ENCODE measurements at regions not wholly inside any gene's neighbourhood (a gene's known extent, or its start where the extent isn't known, plus 50 kb on each side); places are given as distances from the start of the nearest gene placed in this dataset.

DNA sequence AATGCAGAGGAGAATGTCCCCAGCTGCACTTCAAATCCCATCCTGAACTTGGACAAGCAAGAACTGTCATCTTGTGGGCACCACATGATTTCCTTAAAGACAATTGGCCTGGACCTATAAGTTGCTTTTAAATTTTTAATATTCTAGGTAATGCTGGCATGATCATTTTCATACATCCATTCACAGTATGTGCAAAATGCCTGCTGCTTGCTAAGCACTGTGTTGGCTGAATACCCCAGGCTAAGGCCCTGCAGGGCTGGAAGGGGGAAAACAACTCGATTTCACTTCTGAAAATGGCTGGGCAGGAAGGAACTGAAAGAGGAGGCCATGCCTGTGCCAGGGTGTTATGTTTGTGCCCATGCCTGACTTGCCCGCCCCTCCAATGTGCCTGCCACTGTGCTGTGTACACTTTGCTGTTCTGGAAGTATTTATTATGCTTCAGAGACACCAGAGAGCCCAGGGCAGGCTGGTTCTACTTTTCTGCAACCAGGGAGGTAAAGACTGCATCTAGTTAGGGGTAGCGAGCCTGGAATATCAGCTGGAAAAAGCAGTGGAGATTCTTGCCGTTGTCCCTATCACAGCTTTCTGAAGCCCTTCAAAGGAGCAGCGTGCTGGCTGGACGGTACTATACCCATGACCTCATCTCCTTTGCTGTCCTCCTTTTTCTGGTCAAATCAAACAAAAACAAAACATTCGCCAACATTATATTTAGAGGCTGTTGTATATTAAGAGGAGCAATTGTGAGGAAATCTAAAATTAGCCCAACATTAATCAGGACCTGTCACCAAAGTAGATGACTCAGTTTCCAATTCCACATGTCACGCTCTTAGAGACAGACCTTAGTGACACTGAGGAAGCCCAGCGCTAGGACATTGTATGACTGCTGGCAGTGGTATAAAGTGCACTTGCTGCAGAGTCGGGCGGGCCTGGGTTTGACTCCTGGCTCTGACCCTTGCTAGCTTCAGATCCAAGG, 158.1 kb downstream of the DDX1 start:
- DNase-seq (ENCODE audit: low read depth, low spot score) = no peak
- Histone ChIP-seq H3K4me3 (ENCODE audit: low read depth, low read length) (no peak overlapping the region), H3K27ac (ENCODE audit: low read depth, low read length) (no peak overlapping the region), H3K27me3 (ENCODE audit: control insufficient read depth, insufficient read depth, low read length) (peaks cover 7% of the 10 kb centered on the region), H3K9me3 (ENCODE audit: control insufficient read depth, insufficient read depth, low read length) (peaks cover 3% of the 10 kb centered on the region; the same call in 1 of the 2 replicates)
- POLR2A ChIA-PET = no interaction called here
- CTCF ChIA-PET = interaction anchor here (0.9 to 1.4 kb wide), 2 partner anchors 18 to 113 kb away, joined by 4 read pairs; no protein-coding TSS in a partner anchor
- TF ChIP-seq, protein P1, sequence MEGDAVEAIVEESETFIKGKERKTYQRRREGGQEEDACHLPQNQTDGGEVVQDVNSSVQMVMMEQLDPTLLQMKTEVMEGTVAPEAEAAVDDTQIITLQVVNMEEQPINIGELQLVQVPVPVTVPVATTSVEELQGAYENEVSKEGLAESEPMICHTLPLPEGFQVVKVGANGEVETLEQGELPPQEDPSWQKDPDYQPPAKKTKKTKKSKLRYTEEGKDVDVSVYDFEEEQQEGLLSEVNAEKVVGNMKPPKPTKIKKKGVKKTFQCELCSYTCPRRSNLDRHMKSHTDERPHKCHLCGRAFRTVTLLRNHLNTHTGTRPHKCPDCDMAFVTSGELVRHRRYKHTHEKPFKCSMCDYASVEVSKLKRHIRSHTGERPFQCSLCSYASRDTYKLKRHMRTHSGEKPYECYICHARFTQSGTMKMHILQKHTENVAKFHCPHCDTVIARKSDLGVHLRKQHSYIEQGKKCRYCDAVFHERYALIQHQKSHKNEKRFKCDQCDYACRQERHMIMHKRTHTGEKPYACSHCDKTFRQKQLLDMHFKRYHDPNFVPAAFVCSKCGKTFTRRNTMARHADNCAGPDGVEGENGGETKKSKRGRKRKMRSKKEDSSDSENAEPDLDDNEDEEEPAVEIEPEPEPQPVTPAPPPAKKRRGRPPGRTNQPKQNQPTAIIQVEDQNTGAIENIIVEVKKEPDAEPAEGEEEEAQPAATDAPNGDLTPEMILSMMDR (IDR thresholded peaks at IDR 0.05; ENCODE audit: low read depth, low read length) = no peak

DNA sequence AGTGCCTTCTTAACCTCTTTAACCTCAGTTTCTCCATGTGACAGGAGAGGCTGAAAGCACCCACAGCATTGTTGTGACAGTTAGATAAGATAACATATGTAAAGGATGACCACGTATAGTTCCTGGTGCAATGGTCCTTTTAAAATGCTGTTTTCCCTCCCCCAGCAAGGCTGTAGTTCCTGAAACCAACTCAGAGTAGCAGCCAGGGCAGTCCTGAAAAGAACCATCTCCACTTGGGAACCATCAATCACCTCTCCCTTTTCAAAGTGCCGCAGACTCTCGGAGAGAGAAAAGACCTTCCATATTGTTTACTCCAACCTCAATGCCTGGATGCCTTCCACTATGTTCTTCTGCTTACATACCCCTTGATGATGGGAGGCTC, 158.8 kb downstream of the DDX1 start:
- CTCF ChIA-PET = interaction anchor here (0.8 kb wide), 1 partner anchor 27 kb away, joined by 3 read pairs; no protein-coding TSS in a partner anchor
- POLR2A ChIA-PET = interaction anchor here (0.7 kb wide), 1 partner anchor 707 kb away, joined by 6 read pairs; no protein-coding TSS in a partner anchor
- peaks cover 7% of the 10 kb centered on the region for H3K27me3 ChIP-seq (ENCODE audit: control insufficient read depth, insufficient read depth, low read length)

DNA sequence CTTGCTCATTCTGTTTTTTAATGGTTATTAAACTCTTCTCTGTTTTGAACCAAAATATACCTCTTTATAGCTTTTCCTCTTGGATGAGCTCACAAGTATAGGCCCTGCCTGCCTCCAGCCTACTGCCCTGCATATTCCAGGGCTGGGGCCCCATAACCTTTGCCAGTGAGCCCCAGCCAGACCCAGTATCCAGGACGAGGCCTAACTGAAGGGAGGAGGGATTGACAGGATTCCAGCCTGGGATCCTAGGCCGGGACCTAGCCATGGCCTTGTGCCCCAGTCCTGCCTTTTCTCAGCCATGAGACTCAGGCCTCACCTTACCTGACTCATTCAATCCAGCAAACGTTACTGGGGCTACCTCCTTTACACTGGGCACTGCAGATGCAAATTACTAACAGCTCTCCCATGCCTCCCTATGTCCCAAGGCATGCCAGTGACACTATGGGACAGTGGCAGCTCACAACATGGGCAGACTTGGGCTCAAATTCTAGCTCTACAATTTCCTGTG, 159.2 kb downstream of the DDX1 start:
- no peak overlapping the region for H3K27ac ChIP-seq (ENCODE audit: low read depth, low read length)
- DNase-seq (ENCODE audit: low read depth, low spot score) = no peak
- H3K9me3 ChIP-seq (ENCODE audit: control insufficient read depth, insufficient read depth, low read length) = peaks cover 3% of the 10 kb centered on the region; the same call in 1 of the 2 replicates
- H3K4me3 ChIP-seq (ENCODE audit: low read depth, low read length) = no peak overlapping the region
- peaks cover 7% of the 10 kb centered on the region for H3K27me3 ChIP-seq (ENCODE audit: control insufficient read depth, insufficient read depth, low read length)
- POLR2A ChIA-PET = interaction anchor here (0.7 kb wide), 1 partner anchor 707 kb away, joined by 6 read pairs; no protein-coding TSS in a partner anchor
- TF ChIP-seq, protein P1 (IDR thresholded peaks at IDR 0.05; ENCODE audit: low read depth, low read length) = no peak
- CTCF ChIA-PET = interaction anchor here (0.8 kb wide), 1 partner anchor 28 kb away, joined by 3 read pairs; no protein-coding TSS in a partner anchor

More for the DNA sequence above, 158.8 kb downstream of the DDX1 start:
- Histone ChIP-seq H3K4me3 (ENCODE audit: low read depth, low read length) (no peak overlapping the region), H3K27ac (ENCODE audit: low read depth, low read length) (no peak overlapping the region), H3K9me3 (ENCODE audit: control insufficient read depth, insufficient read depth, low read length) (peaks cover 3% of the 10 kb centered on the region; the same call in 1 of the 2 replicates)
- no peak for DNase-seq (ENCODE audit: low read depth, low spot score)
- TF ChIP-seq, protein P1 (IDR thresholded peaks at IDR 0.05; ENCODE audit: low read depth, low read length) = no peak

DNA sequence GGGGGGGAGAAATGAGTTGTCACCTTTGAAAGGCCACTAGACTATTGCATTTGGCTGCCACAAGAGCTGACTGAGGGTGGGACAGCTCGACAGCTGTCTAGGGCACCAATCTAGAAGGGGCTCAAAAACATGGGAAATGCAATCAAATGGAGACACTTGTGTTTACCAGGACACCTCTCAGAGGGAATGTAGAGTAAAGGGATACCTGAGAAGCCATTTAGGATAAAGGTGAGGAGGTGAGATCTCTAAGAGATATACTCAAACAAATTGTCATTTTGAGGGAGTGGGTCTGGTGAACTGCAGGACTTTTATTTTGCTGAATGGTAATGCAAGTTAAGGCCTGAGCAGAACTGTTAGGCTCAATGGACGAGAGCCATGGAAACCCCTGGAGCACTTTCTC, 159.8 kb downstream of the DDX1 start:
- peaks cover 7% of the 10 kb centered on the region for H3K27me3 ChIP-seq (ENCODE audit: control insufficient read depth, insufficient read depth, low read length)
- ChIA-PET CTCF (interaction anchor here (0.8 kb wide), 1 partner anchor 28 kb away, joined by 3 read pairs; no protein-coding TSS in a partner anchor), POLR2A (interaction anchor here (0.7 kb wide), 1 partner anchor 708 kb away, joined by 6 read pairs; no protein-coding TSS in a partner anchor)
- H3K27ac ChIP-seq (ENCODE audit: low read depth, low read length) = no peak overlapping the region
- H3K4me3 ChIP-seq (ENCODE audit: low read depth, low read length) = no peak overlapping the region
- TF ChIP-seq, protein P1 (IDR thresholded peaks at IDR 0.05; ENCODE audit: low read depth, low read length) = no peak
- H3K9me3 ChIP-seq (ENCODE audit: control insufficient read depth, insufficient read depth, low read length) = peaks cover 3% of the 10 kb centered on the region; the same call in 1 of the 2 replicates
- no peak for DNase-seq (ENCODE audit: low read depth, low spot score)

All from AG04450 (cell line).